ENCODE measurements at regions not wholly inside any gene's neighbourhood (a gene's known extent, or its start where the extent isn't known, plus 50 kb on each side); places are given as distances from the start of the nearest gene placed in this dataset.
"Not testable (repeated sequence)": the region's sequence is repeated elsewhere in the genome, so short reads cannot be mapped to it uniquely, and the experiment has no call there.

GRCh38 chr10:11667756-11668155 is 56.3 kb upstream of the USP6NL start:
- no peak for DNase-seq (ENCODE audit: low read depth)

GRCh38 chr10:11663763-11664555 is 52.5 kb upstream of the USP6NL start:
- no peak for DNase-seq (ENCODE audit: low read depth)

GRCh38 chr10:11663126-11663515 is 51.7 kb upstream of the USP6NL start:
- DNase-seq (ENCODE audit: low read depth), result not testable (repeated sequence)

- no peak for DNase-seq (ENCODE audit: low read depth)
Measured at GRCh38 chr10:11661441-11661840, 50.0 kb upstream of the USP6NL start.

All from stimulated activated CD8-positive, alpha-beta memory T cell treated with anti-CD3 and anti-CD28 coated beads, Interleukin-12 subunit alpha, Interleukin-12 subunit beta, amount 100 ng/mL, for 4 hours (primary cell).